Gastrocnemius medialis (tissue), 4 donors: ENCODE measurements at regions not wholly inside any gene's neighbourhood (a gene's known extent, or its start where the extent isn't known, plus 50 kb on each side); places are given as distances from the start of the nearest gene placed in this dataset.

Source experiments
- ATAC-seq, 2 donors: fragments of 150-250 bp; one replicate each; pipeline ENCODE4 v1.9.1; 2016
- DNase-seq, 2 donors: peaks; one replicate each; pipeline ENCODE4 v3.0.0-alpha.2; 2019
- H3K27ac ChIP-seq, 4 donors: fragments of 200-600 bp; sonication (generic); 1 replicate in 1 of 4; 2 replicates in 3 of 4; pipeline ENCODE4 v1.5.1; 2016 to 2018; ENCODE audit warnings: mild to moderate bottlenecking in 2 of 4, moderate library complexity in 1 of 4
- H3K27me3 ChIP-seq, 3 donors: fragments of 200-600 bp; sonication (generic) in 2 of 3; 1 replicate in 1 of 3; 2 replicates in 2 of 3; pipeline versions ENCODE4 v1.5.1 to v1.6.0; 2016 to 2019; ENCODE audit warnings: mild to moderate bottlenecking in 1 of 3, moderate library complexity in 1 of 3
- H3K36me3 ChIP-seq, 2 donors: fragments of 200-600 bp; sonication (generic) in 1 of 2; one replicate each; pipeline ENCODE4 v1.5.1; 2017 to 2018
- H3K4me1 ChIP-seq, 2 donors: fragments of 200-600 bp; sonication (generic) in 1 of 2; one replicate each; pipeline ENCODE4 v1.5.1; 2016 to 2017; ENCODE audit warnings: mild to moderate bottlenecking in 2 of 2
- H3K4me3 ChIP-seq, 4 donors: fragments of 200-600 bp; sonication (generic) in 3 of 4; 1 replicate in 1 of 4; 2 replicates in 3 of 4; pipeline ENCODE4 v1.5.1; 2016 to 2019; ENCODE audit warnings: mild to moderate bottlenecking in 2 of 4
- H3K9me3 ChIP-seq, 3 donors: fragments of 200-600 bp; sonication (generic) in 2 of 3; 1 replicate in 1 of 3; 2 replicates in 2 of 3; pipeline ENCODE4 v1.5.1; 2016 to 2019
- POLR2A ChIP-seq, 2 donors: fragments of 450-650 bp; IDR thresholded peaks; one replicate each; pipeline ENCODE4 v1.6.1; 2017; ENCODE audit warnings: antibody characterized with exemption in 2 of 2, mild to moderate bottlenecking in 2 of 2, moderate library complexity in 2 of 2
- in situ Hi-C, 4 donors: fragments of 200-750 bp; cut with MboI; loops; one replicate each; pipeline versions ENCODE4 v1.15.0 to v1.8.0; 2017; ENCODE audit warnings: low sequenced_read_pairs in 4 of 4
- intact Hi-C: fragments of 100-400 bp; cut with DNase I; formaldehyde crosslinking; loops from one replicate; pipeline ENCODE4 v1.15.1; 2023; ENCODE audit warnings: low total_unique reads
- TF ChIP-seq, protein P1 (sequence below), 5 experiments: fragments of 450-650 bp in 3 of 5; fragments of 200-600 bp in 2 of 5; sonication (generic) in 2 of 5; IDR thresholded peaks in 4 of 5; conservative IDR thresholded peaks in 1 of 5; 1 replicate in 4 of 5; 2 replicates in 1 of 5; pipeline ENCODE4 v1.5.1; 2016 to 2019; ENCODE audit warnings: antibody characterized with exemption in 5 of 5, mild to moderate bottlenecking in 3 of 5, moderate library complexity in 3 of 5

DNA sequence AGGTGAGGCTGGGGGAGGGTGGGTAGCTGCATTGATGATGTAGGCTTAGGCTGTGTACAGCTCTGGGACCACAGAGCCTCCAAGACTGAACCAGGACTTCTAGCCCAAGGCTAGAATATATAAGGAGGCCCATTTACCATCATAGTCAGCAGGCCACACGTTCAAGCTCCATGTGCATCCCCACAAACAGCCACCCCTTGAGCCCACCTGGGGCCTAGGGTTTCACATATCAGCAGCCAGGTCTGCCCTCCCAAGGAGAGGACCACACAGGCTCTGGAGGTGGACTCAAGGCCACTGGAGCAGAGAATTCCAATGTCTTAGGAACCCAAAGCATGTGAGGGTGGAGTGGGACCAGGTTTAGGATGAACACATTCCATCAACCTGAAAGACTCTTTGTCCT lies 230.5 kb downstream of the TTC32 start:
- DNase-seq = no peak
- Histone ChIP-seq H3K9me3 (no peaks in the 10 kb centered on the region), H3K4me3 (no peak overlapping the region), H3K4me1 (peaks cover 0 to 6% of the 10 kb centered on the region in 2 donors), H3K36me3 (no peaks in the 10 kb centered on the region), H3K27me3 (no peaks in the 10 kb centered on the region), H3K27ac (no peak overlapping the region)
- no peak for TF ChIP-seq POLR2A (IDR thresholded peaks at IDR 0.05)
- TF ChIP-seq, protein P1, sequence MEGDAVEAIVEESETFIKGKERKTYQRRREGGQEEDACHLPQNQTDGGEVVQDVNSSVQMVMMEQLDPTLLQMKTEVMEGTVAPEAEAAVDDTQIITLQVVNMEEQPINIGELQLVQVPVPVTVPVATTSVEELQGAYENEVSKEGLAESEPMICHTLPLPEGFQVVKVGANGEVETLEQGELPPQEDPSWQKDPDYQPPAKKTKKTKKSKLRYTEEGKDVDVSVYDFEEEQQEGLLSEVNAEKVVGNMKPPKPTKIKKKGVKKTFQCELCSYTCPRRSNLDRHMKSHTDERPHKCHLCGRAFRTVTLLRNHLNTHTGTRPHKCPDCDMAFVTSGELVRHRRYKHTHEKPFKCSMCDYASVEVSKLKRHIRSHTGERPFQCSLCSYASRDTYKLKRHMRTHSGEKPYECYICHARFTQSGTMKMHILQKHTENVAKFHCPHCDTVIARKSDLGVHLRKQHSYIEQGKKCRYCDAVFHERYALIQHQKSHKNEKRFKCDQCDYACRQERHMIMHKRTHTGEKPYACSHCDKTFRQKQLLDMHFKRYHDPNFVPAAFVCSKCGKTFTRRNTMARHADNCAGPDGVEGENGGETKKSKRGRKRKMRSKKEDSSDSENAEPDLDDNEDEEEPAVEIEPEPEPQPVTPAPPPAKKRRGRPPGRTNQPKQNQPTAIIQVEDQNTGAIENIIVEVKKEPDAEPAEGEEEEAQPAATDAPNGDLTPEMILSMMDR (IDR thresholded peaks at IDR 0.05 in 4 of 5, conservative IDR thresholded peaks at IDR 0.05 in 1 of 5) = no peak
- intact Hi-C loops = no loop called here
- in situ Hi-C loops = no loop called here
- ATAC-seq = no peak

DNA sequence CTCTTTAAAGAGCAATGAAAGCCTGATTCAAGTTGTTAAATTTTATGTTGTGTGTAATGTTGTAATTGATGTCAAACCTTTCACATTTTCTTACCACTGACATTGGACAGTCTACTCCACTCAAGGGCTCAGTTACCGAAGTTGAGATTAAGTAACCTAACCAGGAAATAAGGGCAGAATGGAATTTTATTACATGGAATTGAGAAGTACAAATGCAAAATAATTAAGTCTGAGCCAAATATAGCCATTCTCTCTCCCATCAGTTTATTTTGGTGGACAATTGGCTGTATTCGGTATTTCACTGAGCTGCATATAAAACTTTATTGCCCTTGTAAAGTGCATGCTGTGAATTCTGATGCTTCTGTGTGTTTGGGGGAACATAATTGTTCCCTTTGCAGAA lies 231.5 kb downstream of the TTC32 start:
- TF ChIP-seq, protein P1 (IDR thresholded peaks at IDR 0.05 in 4 of 5, conservative IDR thresholded peaks at IDR 0.05 in 1 of 5) = no peak
- TF ChIP-seq POLR2A (IDR thresholded peaks at IDR 0.05) = no peak
- Histone ChIP-seq H3K36me3 (no peaks in the 10 kb centered on the region), H3K9me3 (no peaks in the 10 kb centered on the region), H3K4me1 (peaks cover under 1 to 6% of the 10 kb centered on the region in 2 donors), H3K4me3 (no peak overlapping the region), H3K27me3 (no peaks in the 10 kb centered on the region), H3K27ac (no peak overlapping the region)
- DNase-seq (no peak), ATAC-seq (no peak)
- in situ Hi-C loops (no loop called here), intact Hi-C loops (no loop called here)

DNA sequence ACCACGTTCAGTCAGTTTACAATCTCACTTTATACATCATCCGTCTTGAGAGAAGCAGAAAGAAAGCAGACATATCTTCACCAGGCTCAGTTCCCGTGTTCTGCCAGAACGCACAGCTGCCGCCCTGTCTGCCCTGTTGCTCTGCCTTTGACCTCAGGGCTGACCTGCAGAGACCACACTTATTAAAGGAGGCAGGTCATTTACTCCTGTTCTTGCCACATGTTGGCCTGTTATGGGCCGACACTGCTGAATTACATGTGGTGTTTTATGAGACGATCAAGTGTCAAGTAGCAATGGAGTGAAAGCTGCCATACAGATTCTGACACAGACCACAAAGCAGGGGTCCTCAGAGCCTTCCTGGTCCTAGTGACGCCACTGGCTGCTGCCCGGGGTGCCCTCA lies 232.2 kb downstream of the TTC32 start:
- TF ChIP-seq, protein P1 (IDR thresholded peaks at IDR 0.05 in 4 of 5, conservative IDR thresholded peaks at IDR 0.05 in 1 of 5) = no peak
- TF ChIP-seq POLR2A (IDR thresholded peaks at IDR 0.05) = no peak
- no peaks in the 10 kb centered on the region for H3K9me3 ChIP-seq
- no peak overlapping the region for H3K27ac ChIP-seq
- ATAC-seq (no peak), DNase-seq (no peak)
- no peaks in the 10 kb centered on the region for H3K36me3 ChIP-seq
- peaks cover 4 to 6% of the 10 kb centered on the region in 2 donors for H3K4me1 ChIP-seq
- in situ Hi-C loops = no loop called here
- no peaks in the 10 kb centered on the region for H3K27me3 ChIP-seq
- no peak overlapping the region for H3K4me3 ChIP-seq
- intact Hi-C loops = no loop called here

DNA sequence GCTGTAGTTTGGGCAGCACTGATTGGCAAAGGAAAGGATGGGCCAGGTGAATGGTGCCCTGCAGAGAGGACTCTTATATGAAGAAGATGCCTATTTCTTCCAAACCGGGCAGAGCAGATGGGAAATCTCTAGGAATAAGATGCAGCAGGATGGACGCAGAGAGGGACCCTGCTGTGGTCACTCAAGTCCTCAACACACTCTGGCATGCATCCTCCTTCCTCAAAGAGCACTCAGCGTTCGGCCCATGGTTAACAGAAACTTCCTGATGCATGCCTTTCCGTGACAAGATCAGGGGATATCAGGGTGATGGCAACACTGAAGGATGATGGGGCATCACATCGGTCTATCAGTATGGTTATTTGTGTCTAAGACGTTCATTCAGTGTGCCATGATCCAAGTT lies 232.7 kb downstream of the TTC32 start:
- TF ChIP-seq POLR2A (IDR thresholded peaks at IDR 0.05) = no peak
- TF ChIP-seq, protein P1 (IDR thresholded peaks at IDR 0.05 in 4 of 5, conservative IDR thresholded peaks at IDR 0.05 in 1 of 5) = no peak
- ATAC-seq = no peak
- H3K9me3 ChIP-seq = no peaks in the 10 kb centered on the region
- intact Hi-C loops = no loop called here
- H3K36me3 ChIP-seq = no peaks in the 10 kb centered on the region
- no peak for DNase-seq
- H3K4me1 ChIP-seq = peaks cover 4 to 6% of the 10 kb centered on the region in 2 donors
- no peak overlapping the region for H3K27ac ChIP-seq
- in situ Hi-C loops = no loop called here
- H3K27me3 ChIP-seq = no peaks in the 10 kb centered on the region
- H3K4me3 ChIP-seq = no peak overlapping the region

DNA sequence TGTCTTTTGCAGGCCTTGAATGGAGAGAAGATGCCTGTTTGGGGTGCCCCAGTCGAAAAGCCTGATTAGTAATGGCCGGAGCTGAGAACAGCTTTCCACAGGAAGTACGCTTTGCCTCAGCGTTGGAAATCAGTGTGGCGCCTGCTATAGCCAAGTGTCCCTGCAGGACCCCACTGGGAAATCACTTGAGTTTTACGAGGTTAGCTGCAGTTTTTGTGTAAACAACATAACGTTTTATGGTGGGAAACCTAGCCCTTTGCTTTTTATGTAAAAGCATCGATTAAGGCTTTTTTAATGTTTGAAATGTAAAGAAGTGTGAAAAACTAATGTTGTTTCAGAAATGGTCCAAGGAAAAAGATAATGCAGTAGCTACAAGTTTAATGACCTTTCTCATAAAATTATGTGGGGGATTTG lies 234.2 kb downstream of the TTC32 start:
- Histone ChIP-seq H3K9me3 (no peaks in the 10 kb centered on the region), H3K4me3 (no peak overlapping the region), H3K4me1 (peaks cover 0 to 4% of the 10 kb centered on the region in 2 donors), H3K27ac (no peak overlapping the region), H3K36me3 (no peaks in the 10 kb centered on the region), H3K27me3 (no peaks in the 10 kb centered on the region)
- ATAC-seq (no peak), DNase-seq (no peak)
- intact Hi-C loops (no loop called here), in situ Hi-C loops (no loop called here)
- TF ChIP-seq, protein P1 (IDR thresholded peaks at IDR 0.05 in 4 of 5, conservative IDR thresholded peaks at IDR 0.05 in 1 of 5) = no peak
